ENCODE measurements at regions not wholly inside any gene's neighbourhood (a gene's known extent, or its start where the extent isn't known, plus 50 kb on each side); places are given as distances from the start of the nearest gene placed in this dataset.

- no peak for DNase-seq (ENCODE audit: low spot score)
Measured at GRCh38 chr2:23132823-23133595, 252.0 kb upstream of the KLHL29 start.

GRCh38 chr2:23134726-23135125 is 250.3 kb upstream of the KLHL29 start:
- DNase-seq (ENCODE audit: low spot score) = no peak

GRCh38 chr2:23135481-23136100 is 249.4 kb upstream of the KLHL29 start:
- no peak for DNase-seq (ENCODE audit: low spot score)

- DNase-seq (ENCODE audit: low spot score) = no peak
Measured at GRCh38 chr2:23137166-23137565, 247.8 kb upstream of the KLHL29 start.

GRCh38 chr2:23138701-23139100 is 246.3 kb upstream of the KLHL29 start:
- DNase-seq (ENCODE audit: low spot score) = no peak

GRCh38 chr2:23145460-23145859 is 239.5 kb upstream of the KLHL29 start:
- DNase-seq (ENCODE audit: low spot score) = no peak

- no peak for DNase-seq (ENCODE audit: low spot score)
Measured at GRCh38 chr2:23146011-23146410, 239.0 kb upstream of the KLHL29 start.

- DNase-seq (ENCODE audit: low spot score) = no peak
Measured at GRCh38 chr2:23148342-23148741, 236.6 kb upstream of the KLHL29 start.

- DNase-seq (ENCODE audit: low spot score) = no peak
Measured at GRCh38 chr2:23149777-23150176, 235.2 kb upstream of the KLHL29 start.

GRCh38 chr2:23153484-23153883 is 231.5 kb upstream of the KLHL29 start:
- DNase-seq (ENCODE audit: low spot score) = no peak

GRCh38 chr2:23155022-23155421 is 230.0 kb upstream of the KLHL29 start:
- DNase-seq (ENCODE audit: low spot score) = no peak

- no peak for DNase-seq (ENCODE audit: low spot score)
Measured at GRCh38 chr2:23157812-23158211, 227.2 kb upstream of the KLHL29 start.

- no peak for DNase-seq (ENCODE audit: low spot score)
Measured at GRCh38 chr2:23158306-23158705, 226.7 kb upstream of the KLHL29 start.

- DNase-seq (ENCODE audit: low spot score) = no peak
Measured at GRCh38 chr2:23159746-23160405, 225.1 kb upstream of the KLHL29 start.

- DNase-seq (ENCODE audit: low spot score) = no peak
Measured at GRCh38 chr2:23164173-23164572, 220.8 kb upstream of the KLHL29 start.

- no peak for DNase-seq (ENCODE audit: low spot score)
Measured at GRCh38 chr2:23169896-23170295, 215.1 kb upstream of the KLHL29 start.

GRCh38 chr2:23171108-23171507 is 213.9 kb upstream of the KLHL29 start:
- DNase-seq (ENCODE audit: low spot score) = no peak

GRCh38 chr2:23178396-23178795 is 206.6 kb upstream of the KLHL29 start:
- DNase-seq (ENCODE audit: low spot score) = no peak

- DNase-seq (ENCODE audit: low spot score) = no peak
Measured at GRCh38 chr2:23183733-23184132, 201.2 kb upstream of the KLHL29 start.

GRCh38 chr2:23198316-23199114 is 186.5 kb upstream of the KLHL29 start:
- DNase-seq (ENCODE audit: low spot score) = no peak

GRCh38 chr2:23199115-23199918 is 185.7 kb upstream of the KLHL29 start:
- peak; percentile 18 for DNase-seq (ENCODE audit: low spot score)
